HEK293T (cell line): ENCODE measurements at regions not wholly inside any gene's neighbourhood (a gene's known extent, or its start where the extent isn't known, plus 50 kb on each side); places are given as distances from the start of the nearest gene placed in this dataset.

ENCODE experiments used
- ARNT ChIP-seq: fragments of 450-650 bp; IDR thresholded peaks from 2 replicates; pipeline ENCODE4 v1.6.1; 2017; ENCODE audit warnings: mild to moderate bottlenecking
- BHLHE40 ChIP-seq: fragments of 450-650 bp; IDR thresholded peaks from 2 replicates; pipeline ENCODE4 v1.6.1; 2016; ENCODE audit warnings: mild to moderate bottlenecking, moderate library complexity, borderline replicate concordance
- CTBP1 ChIP-seq: fragments of 450-650 bp; IDR thresholded peaks from 2 replicates; pipeline ENCODE4 v1.6.1; 2016; ENCODE audit warnings: borderline replicate concordance
- ELF4 ChIP-seq: fragments of 450-650 bp; IDR thresholded peaks from 2 replicates; pipeline ENCODE4 v1.6.1; 2017; ENCODE audit warnings: antibody characterized with exemption
- FOXK2 ChIP-seq: fragments of 450-650 bp; IDR thresholded peaks from 2 replicates; pipeline ENCODE4 v1.6.1; 2016; ENCODE audit warnings: mild to moderate bottlenecking
- HDGF ChIP-seq: fragments of 450-650 bp; IDR thresholded peaks from 2 replicates; pipeline ENCODE4 v1.6.1; 2017; ENCODE audit warnings: antibody characterized with exemption, borderline replicate concordance
- L3MBTL2 ChIP-seq: fragments of 450-650 bp; conservative IDR thresholded peaks from 2 replicates; pipeline ENCODE4 v1.6.1; 2016; ENCODE audit warnings: mild to moderate bottlenecking
- LEF1 ChIP-seq: fragments of 450-650 bp; IDR thresholded peaks from 2 replicates; pipeline ENCODE4 v1.6.1; 2017; ENCODE audit warnings: mild to moderate bottlenecking, borderline replicate concordance
- NFRKB ChIP-seq: fragments of 450-650 bp; IDR thresholded peaks from 2 replicates; pipeline ENCODE4 v1.6.1; 2016; ENCODE audit warnings: mild to moderate bottlenecking, moderate library complexity
- SP1 ChIP-seq: fragments of 450-650 bp; IDR thresholded peaks from 2 replicates; pipeline ENCODE4 v1.6.1; 2017
- SUZ12 ChIP-seq: fragments of 450-650 bp; IDR thresholded peaks from 2 replicates; pipeline ENCODE4 v1.6.1; 2016; ENCODE audit warnings: mild to moderate bottlenecking
- TARDBP ChIP-seq: fragments of 450-650 bp; IDR thresholded peaks from 2 replicates; pipeline ENCODE4 v1.6.1; 2016
- ZNF384 ChIP-seq: fragments of 450-650 bp; IDR thresholded peaks from 2 replicates; pipeline ENCODE4 v1.6.1; 2016

DNA sequence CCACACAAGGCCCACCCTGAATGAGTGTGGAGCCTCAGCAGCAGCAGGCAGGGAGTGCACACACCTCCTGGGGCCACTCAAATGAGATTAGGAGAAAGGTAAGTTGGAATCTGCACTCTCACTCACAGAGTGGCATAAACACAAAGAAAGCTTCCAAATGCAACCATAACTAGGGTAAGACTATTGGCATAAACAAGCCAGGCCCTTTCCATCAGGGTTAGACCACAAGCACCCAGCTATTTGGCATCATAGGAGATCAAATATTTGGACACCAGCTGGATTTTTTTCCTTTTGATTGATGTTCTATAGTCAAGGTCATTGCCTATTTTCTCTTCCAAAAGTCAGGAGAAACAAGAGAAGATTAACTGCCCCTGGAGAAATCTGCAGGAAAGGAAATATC is 471.5 kb downstream of the TXNL1 start:
- TF ChIP-seq SUZ12 = no peak
- TF ChIP-seq NFRKB = no peak
- TF ChIP-seq ZNF384 = no peak
- no peak for TF ChIP-seq FOXK2
- TF ChIP-seq BHLHE40 = no peak
- TF ChIP-seq L3MBTL2 = no peak
- TF ChIP-seq ARNT = no peak
- TF ChIP-seq SP1 = no peak
- no peak for TF ChIP-seq LEF1
- TF ChIP-seq CTBP1 = no peak
- TF ChIP-seq ELF4 = no peak
- no peak for TF ChIP-seq HDGF
- no peak for TF ChIP-seq TARDBP
